ENCODE measurements at regions not wholly inside any gene's neighbourhood (a gene's known extent, or its start where the extent isn't known, plus 50 kb on each side); places are given as distances from the start of the nearest gene placed in this dataset.

DNA sequence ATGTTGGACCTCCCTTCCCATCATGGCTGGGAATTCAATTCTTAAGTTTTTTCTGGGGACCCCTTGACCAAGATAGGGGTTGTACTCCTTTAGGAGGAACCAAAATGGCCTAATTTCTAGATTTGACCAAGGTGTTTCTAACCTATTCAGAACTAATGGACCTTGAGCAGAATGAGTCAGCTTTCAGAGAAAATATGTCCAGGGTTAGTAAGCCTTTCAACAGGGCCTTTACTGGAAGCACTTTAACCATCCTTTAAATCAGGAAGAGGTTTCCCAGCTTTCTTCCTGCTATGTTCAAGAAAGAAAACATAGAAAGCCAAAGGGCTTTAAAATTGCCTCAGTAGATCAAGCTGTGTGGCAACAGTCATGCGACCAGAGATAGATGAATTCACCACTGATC lies 1184.9 kb upstream of the ACVR2A start:
- Histone ChIP-seq H3K9me3 (ENCODE audit: control insufficient read depth, low read depth, low read length) (no peaks in the 10 kb centered on the region), H2BK12ac (ENCODE audit: insufficient read length, low read depth, low read length) (no peak overlapping the region), H3K79me2 (ENCODE audit: insufficient read depth, low read length) (no peaks in the 10 kb centered on the region), H2AK5ac (ENCODE audit: insufficient read length, low read length) (no peak overlapping the region), H2BK5ac (ENCODE audit: insufficient read length, low read length) (no peak overlapping the region), H2BK120ac (ENCODE audit: low read depth, low read length, poor library complexity, severe bottlenecking) (no peak overlapping the region), H3K79me1 (ENCODE audit: insufficient read depth, low read depth, low read length, poor library complexity, severe bottlenecking) (no peaks in the 10 kb centered on the region), H2AFZ (ENCODE audit: low read length) (no peak overlapping the region), H4K20me1 (ENCODE audit: control insufficient read depth, insufficient read depth, insufficient read length) (no peaks in the 10 kb centered on the region), H3K27ac (ENCODE audit: insufficient read length, low read depth, low read length) (no peak overlapping the region), H3K27me3 (ENCODE audit: insufficient read depth, low read length) (no peaks in the 10 kb centered on the region), H3K9ac (ENCODE audit: extremely low read depth, insufficient read length, low read length) (no peak overlapping the region), H2BK15ac (ENCODE audit: low read depth, low read length) (no peak overlapping the region), H3K4me1 (ENCODE audit: insufficient read depth, low read length) (no peaks in the 10 kb centered on the region), H4K8ac (replicated peaks; ENCODE audit: insufficient read length, low read depth, low read length) (no peak overlapping the region), H3K23ac (ENCODE audit: insufficient read length, low read depth, low read length) (no peak overlapping the region), H3K4ac (ENCODE audit: low read depth, low read length) (no peak overlapping the region), H3K4me2 (ENCODE audit: insufficient read depth, insufficient read length, low read length) (no peak overlapping the region), H3K23me2 (ENCODE audit: insufficient read length, low read depth, low read length, poor library complexity, severe bottlenecking) (no peaks in the 10 kb centered on the region), H4K5ac (ENCODE audit: insufficient read length, low read depth, low read length) (no peak overlapping the region), H4K91ac (ENCODE audit: insufficient read length, low read depth, low read length) (no peak overlapping the region), H3T11ph (ENCODE audit: low read length) (no peak overlapping the region), H3K14ac (ENCODE audit: insufficient read depth, low read length) (no peak overlapping the region), H3K18ac (ENCODE audit: insufficient read length, low read depth, low read length) (no peak overlapping the region), H3K56ac (ENCODE audit: insufficient read length, low read depth, low read length) (no peak overlapping the region), H2BK20ac (ENCODE audit: low read depth, low read length, poor library complexity, severe bottlenecking) (no peak overlapping the region)
- WGBS (ENCODE audit: extremely low coverage, insufficient read length, low lambda C conversion rate): no CpG with 5 or more reads among the region's 1 CpG
- Mint-ChIP-seq H3K4me3 (no peak overlapping the region), H3K27ac (no peak overlapping the region; a peak in 1 of 7 replicates), H3K27me3 (ENCODE audit: low read depth) (no peaks in the 10 kb centered on the region), H3K9me3 (peaks cover 24 to 28% of the 10 kb centered on the region in 2 experiments), H3K36me3 (ENCODE audit: insufficient read depth in 1 of 3, low read depth in 3 of 3) (peaks cover 27 to 36% (median 29%) of the 10 kb centered on the region in 3 experiments), H3K4me1 (peaks cover 19 to 22% of the 10 kb centered on the region in 2 experiments)
- TF ChIP-seq, protein P1, sequence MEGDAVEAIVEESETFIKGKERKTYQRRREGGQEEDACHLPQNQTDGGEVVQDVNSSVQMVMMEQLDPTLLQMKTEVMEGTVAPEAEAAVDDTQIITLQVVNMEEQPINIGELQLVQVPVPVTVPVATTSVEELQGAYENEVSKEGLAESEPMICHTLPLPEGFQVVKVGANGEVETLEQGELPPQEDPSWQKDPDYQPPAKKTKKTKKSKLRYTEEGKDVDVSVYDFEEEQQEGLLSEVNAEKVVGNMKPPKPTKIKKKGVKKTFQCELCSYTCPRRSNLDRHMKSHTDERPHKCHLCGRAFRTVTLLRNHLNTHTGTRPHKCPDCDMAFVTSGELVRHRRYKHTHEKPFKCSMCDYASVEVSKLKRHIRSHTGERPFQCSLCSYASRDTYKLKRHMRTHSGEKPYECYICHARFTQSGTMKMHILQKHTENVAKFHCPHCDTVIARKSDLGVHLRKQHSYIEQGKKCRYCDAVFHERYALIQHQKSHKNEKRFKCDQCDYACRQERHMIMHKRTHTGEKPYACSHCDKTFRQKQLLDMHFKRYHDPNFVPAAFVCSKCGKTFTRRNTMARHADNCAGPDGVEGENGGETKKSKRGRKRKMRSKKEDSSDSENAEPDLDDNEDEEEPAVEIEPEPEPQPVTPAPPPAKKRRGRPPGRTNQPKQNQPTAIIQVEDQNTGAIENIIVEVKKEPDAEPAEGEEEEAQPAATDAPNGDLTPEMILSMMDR (conservative IDR thresholded peaks at IDR 0.05): no peak
- DNase-seq: no peak
